AML-193 (cell line): ENCODE measurements at regions not wholly inside any gene's neighbourhood (a gene's known extent, or its start where the extent isn't known, plus 50 kb on each side); places are given as distances from the start of the nearest gene placed in this dataset.
A peak's percentile ranks its signal among the peaks of the same experiment; 100 is the strongest.
"Not testable (repeated sequence)": the region's sequence is repeated elsewhere in the genome, so short reads cannot be mapped to it uniquely, and the experiment has no call there.

Experiments used
- DNase-seq, 2 experiments: peaks; one replicate each; lab custom pipeline; 2025; lab: John Stamatoyannopoulos, UW

- DNase-seq: no peak
Measured at GRCh38 chr3:71962561-71963240, 177.8 kb upstream of the PROK2 start.

- DNase-seq: no peak
Measured at GRCh38 chr3:71961891-71962290, 176.9 kb upstream of the PROK2 start.

- DNase-seq: no peak
Measured at GRCh38 chr3:71961378-71961777, 176.4 kb upstream of the PROK2 start.

DNA sequence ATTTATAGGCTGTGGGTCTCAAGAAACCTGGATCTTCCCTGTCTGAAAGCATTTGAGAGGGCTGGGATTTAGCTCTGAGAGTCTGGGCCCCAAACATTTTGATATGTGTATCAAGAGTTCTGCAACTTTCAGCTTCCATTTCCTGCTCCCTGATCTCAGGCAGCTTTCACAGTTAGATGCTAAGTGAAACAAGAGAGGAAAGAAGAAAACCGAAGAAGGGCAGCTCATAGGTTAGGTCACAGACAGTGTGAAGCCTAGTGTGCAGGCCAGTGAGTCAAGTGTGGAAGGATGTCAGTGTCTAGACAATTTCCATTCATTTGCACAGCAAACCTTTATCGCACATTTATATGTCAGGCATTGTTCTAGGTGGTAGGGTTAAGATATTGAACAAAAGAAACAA is 173.6 kb upstream of the PROK2 start:
- no peak for DNase-seq

- peak; percentile 43 to 53 for DNase-seq
Measured at GRCh38 chr3:71956716-71957115, 171.8 kb upstream of the PROK2 start.

DNA sequence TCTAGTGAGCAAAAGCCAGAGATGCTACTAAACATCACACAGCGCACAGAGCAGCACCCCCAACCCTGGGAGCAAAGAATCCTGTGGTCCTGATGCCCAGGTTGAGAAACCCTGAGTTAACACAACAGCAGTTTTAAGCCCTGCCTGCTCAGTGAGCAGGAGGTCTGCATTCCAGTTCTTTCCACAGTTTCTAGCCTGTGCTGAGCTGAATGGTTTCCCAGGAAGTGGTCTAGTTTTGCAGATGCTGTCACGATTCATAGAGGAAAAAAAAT is 171.1 kb upstream of the PROK2 start:
- DNase-seq: no peak

- DNase-seq: peak; percentile 34 to 41
Measured at GRCh38 chr3:71955240-71956068, 170.5 kb upstream of the PROK2 start.

DNA sequence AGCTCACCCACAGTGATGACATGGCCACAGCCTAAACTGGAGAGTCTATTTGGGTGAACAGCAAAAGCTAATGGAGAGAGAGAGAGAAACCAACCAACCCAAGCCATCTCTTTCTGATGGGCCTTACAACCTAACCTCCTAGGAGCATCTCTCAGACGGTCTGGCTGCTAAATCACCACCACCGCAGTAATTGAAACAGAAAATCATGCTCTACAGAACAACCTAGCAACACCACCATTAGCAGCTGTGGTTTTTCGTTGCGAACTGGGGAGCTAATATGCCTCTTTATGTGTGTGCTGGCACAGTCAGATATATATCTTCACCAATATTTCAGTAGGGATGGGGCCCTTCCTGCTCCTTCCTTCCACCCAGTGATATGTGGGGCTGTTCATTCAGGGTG is 166.9 kb upstream of the PROK2 start:
- DNase-seq: no peak

DNA sequence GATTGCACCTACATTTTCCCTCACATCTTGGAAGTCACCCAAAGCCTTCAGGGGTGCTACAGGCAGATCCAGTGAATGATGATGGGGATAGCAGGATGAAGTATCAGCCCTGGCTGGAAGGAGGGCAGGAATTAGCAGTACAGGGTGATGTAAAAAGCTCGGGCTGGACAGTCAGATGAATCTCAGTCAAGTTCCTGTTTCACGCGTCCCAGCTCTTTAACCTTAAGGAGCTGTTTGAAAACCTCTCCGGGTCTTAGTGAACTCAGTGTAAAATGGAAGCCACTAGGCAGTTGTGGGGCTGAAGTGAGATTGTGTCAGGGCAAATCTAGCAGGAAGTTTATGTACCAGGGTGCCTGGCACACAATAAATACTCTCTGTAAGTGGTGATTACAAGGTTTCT is 166.4 kb upstream of the PROK2 start:
- DNase-seq: no peak

DNA sequence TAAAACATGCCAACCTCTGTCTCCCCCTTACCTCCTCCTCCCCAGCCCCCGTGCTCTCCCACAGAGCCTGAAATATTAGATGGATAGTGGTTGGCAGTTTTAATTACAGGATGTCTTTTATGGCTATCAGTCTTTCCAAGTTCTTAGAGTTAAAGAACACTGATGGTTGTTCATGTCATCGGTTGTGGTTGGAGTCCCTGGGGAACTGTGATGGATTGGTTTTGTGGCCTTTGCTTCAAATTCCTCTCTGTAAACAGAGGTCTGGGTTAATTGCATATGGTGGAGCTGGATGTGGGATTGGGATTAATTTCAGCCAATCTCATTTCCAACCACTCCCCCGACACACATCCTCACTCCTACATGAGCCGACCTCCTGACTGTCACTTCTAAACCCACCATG is 164.5 kb upstream of the PROK2 start:
- no peak for DNase-seq

DNA sequence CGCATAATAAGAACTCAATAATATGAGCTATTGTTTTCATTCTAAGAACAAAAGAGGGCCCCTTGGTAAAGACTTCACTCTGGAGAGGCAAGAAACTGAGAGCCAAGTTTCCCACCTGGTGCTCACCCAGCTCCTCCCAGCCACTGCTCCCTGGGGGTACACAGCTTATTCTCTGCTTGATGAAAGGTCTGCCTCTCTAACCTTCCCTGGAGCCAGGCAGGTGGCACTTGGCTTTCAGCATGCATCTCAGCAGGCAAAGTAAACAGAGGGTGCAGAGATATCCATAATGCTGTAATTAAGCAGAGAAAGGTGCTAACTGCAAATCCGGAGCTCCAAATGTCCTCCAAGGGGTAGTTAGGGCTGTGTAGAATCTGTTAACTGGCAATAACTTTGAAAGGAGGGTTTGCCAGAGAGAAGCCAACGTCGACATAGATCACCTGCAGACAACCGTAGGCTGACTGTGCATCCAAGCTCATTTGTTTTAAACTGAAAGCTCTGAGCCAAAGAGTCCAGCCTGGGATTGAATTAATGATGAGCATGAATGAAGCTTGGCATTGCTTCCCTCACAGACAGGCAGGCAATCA is 159.6 kb upstream of the PROK2 start:
- DNase-seq: no peak

DNA sequence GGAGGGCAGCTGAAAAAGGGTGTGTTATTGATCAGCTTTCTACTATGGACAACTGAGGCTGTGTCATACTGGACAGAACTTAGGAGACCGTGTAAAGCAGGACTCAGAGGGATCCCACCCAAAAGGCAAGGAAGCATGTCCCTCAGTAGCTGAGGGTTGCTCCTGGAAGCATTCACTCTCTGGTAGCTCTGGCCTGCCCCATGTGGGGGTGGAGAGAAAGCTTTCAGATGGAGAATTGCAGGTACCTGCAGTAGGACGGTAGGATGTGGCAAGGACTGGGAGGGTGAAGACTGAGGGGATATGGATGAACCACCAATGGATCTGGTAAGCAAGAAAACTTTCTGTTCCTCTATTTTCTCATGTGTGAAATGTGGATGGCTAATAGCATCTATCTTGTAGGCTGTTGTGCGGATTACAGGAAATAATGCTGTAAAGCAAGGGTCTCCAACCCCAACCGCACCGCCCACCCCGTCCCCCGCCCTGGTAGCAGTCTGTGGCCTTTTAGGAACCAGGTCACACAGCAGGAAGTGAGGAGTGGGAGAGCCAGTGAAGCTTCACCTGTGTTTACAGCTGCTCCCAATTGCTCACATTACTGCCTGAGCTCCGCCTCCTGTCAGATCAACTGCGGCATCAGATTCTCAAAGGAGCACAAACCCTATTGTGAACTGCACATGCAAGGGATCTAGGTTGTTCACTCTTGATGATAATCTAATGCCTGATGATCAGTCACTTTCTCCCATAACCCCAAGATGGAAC is 157.7 kb upstream of the PROK2 start:
- DNase-seq: no peak

- no peak for DNase-seq
Measured at GRCh38 chr3:71940486-71940885, 155.5 kb upstream of the PROK2 start.

- DNase-seq: not testable (repeated sequence)
Measured at GRCh38 chr3:71938081-71938480, 153.1 kb upstream of the PROK2 start.

GRCh38 chr3:71936681-71937080 is 151.7 kb upstream of the PROK2 start:
- DNase-seq: no peak

DNA sequence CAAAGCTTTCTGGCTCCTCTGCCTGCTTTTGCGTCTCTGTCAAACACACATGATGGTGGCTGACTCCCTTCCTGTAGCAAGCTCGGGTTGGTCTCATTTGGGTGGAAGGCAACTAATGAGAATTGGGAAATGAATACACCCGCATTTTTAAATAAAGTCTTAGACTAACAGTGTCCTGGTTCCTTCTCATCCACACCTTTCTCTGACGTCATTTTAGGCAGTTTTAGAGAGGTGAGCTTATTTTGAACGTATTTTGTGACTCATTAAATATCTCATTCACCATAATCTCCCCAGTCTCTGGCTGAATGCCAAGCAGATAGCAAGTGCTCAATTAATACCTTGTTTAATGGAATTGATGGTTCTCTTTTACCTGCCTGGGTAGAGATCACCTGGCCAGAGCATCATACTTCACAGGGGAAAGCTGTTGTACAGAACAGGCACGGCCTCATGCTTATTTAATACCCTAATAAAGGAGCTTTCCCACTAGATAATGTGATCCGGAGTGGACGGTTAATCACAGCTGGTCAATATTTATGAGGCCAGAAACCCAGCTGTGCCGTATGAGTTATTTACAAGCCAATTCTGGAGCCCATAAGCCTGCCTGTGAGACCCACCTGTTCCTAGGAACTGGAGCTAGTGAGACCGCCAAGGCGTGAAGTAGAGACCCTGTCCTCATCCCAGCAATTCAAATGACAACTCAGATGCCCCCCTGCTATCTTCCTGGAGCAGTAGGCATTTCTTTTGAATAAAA is 149.7 kb upstream of the PROK2 start:
- DNase-seq: no peak

DNA sequence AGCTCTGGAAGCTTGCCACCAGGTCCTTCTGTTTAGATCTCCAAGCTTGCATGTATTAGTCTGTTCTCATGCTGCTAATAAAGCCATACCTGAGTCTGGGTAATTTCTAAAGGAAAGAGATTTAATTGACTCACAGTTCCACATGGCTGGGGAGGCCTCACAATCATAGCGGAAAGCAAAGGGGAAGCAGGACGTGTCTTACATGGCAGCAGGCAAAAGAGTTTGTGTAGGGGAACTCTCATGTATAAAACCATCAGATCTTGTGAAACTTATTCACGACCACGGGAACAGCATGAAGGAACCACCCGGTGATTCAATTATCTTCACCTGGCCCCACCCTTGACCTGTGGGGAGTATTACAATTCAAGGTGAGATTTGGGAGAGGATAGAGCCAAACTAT is 147.0 kb upstream of the PROK2 start:
- no peak for DNase-seq

DNA sequence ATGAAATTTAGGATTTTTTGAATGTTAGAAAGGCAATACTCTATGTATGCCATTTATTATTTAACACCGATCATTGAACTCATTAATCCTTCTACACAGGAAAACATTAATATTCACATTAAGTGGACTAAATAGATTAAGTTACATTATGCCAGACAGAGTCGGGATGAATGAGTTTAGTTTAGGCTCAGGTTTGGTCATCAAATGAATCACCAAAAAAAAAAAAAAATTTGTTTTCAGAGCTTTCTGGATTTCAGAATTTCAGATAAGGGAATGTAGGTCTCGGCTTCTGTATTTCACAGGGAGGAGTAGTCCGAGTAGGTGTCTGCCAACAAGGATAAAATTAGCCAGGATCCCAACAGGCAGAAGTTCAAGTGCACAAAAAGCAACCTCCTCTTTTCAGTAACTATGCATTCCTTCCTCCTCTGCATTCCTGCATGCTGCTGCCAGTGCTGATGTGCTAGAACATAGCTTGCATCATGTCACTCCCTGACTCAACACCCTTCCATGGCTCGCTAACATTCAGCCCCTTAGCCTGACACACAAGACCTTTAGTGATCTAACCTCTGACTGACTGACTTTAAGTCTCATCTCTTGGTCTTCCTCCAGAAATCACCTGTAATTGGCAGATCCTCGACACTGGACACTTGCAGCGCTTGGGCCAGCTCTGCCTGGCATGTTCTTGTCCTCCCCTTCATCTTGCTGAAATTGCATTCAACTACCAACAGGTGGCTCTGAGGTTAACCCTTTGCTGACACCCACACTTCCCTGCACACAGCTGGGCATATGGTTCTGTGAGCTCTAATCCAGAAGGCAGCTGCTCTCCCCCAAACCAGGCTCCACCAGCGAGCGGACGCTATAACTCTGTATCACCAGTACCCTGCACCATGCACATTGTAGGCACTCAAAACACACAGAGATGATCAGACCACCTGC is 145.4 kb upstream of the PROK2 start:
- no peak for DNase-seq

DNA sequence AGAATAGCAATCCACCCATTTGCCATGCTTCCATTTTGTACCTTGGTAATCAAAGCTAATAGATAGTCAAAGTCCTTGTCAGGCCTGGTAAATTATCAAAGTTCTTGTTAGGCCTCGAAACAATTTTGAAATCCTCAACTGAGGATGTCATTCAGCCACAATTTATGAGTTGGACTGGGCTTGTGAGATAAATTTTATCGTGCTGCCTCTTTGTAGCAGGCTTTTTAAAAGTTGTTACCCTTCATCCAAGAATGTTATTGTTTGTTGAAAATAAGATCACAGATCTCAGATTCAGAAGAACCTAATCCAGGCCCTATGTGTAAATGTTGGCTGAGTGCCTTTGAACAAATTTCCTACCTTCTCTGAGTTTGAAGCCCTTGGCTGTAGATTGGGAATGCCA is 143.3 kb upstream of the PROK2 start:
- no peak for DNase-seq

- no peak for DNase-seq
Measured at GRCh38 chr3:71927505-71928066, 142.6 kb upstream of the PROK2 start.

- DNase-seq: no peak
Measured at GRCh38 chr3:71926616-71927015, 141.7 kb upstream of the PROK2 start.
